ENCODE measurements at regions not wholly inside any gene's neighbourhood (a gene's known extent, or its start where the extent isn't known, plus 50 kb on each side); places are given as distances from the start of the nearest gene placed in this dataset.

GRCh38 chr15:62940093-62940754 lies 102.3 kb upstream of the TPM1 start:
- DNase-seq (ENCODE audit: low read depth, low spot score), result no peak

GRCh38 chr15:62940755-62941361 lies 101.7 kb upstream of the TPM1 start:
- DNase-seq (ENCODE audit: low read depth, low spot score), result no peak

GRCh38 chr15:62941699-62942098 lies 100.8 kb upstream of the TPM1 start:
- DNase-seq (ENCODE audit: low read depth, low spot score), result no peak

- no peak for DNase-seq (ENCODE audit: low read depth, low spot score)
Observed at GRCh38 chr15:62942428-62942827, 100.1 kb upstream of the TPM1 start.

- no peak for DNase-seq (ENCODE audit: low read depth, low spot score)
Observed at GRCh38 chr15:62945063-62945462, 97.5 kb upstream of the TPM1 start.

GRCh38 chr15:62945760-62946159 lies 96.8 kb upstream of the TPM1 start:
- DNase-seq (ENCODE audit: low read depth, low spot score), result no peak

- no peak for DNase-seq (ENCODE audit: low read depth, low spot score)
Observed at GRCh38 chr15:62946940-62947339, 95.6 kb upstream of the TPM1 start.

- no peak for DNase-seq (ENCODE audit: low read depth, low spot score)
Observed at GRCh38 chr15:62950462-62950931, 92.0 kb upstream of the TPM1 start.

- DNase-seq (ENCODE audit: low read depth, low spot score), result no peak
Observed at GRCh38 chr15:62951481-62951880, 91.1 kb upstream of the TPM1 start.

- DNase-seq (ENCODE audit: low read depth, low spot score), result no peak
Observed at GRCh38 chr15:62953021-62953420, 89.5 kb upstream of the TPM1 start.

- no peak for DNase-seq (ENCODE audit: low read depth, low spot score)
Observed at GRCh38 chr15:62953496-62954045, 89.0 kb upstream of the TPM1 start.

- DNase-seq (ENCODE audit: low read depth, low spot score), result no peak
Observed at GRCh38 chr15:62957130-62957529, 85.4 kb upstream of the TPM1 start.

- no peak for DNase-seq (ENCODE audit: low read depth, low spot score)
Observed at GRCh38 chr15:62958528-62959363, 83.8 kb upstream of the TPM1 start.

- DNase-seq (ENCODE audit: low read depth, low spot score), result no peak
Observed at GRCh38 chr15:62961134-62961533, 81.4 kb upstream of the TPM1 start.

- no peak for DNase-seq (ENCODE audit: low read depth, low spot score)
Observed at GRCh38 chr15:62962101-62962995, 80.2 kb upstream of the TPM1 start.

- DNase-seq (ENCODE audit: low read depth, low spot score), result no peak
Observed at GRCh38 chr15:62964251-62964650, 78.3 kb upstream of the TPM1 start.

GRCh38 chr15:62966294-62967078 lies 76.1 kb upstream of the TPM1 start:
- DNase-seq (ENCODE audit: low read depth, low spot score), result no peak

GRCh38 chr15:62968699-62969098 lies 73.8 kb upstream of the TPM1 start:
- DNase-seq (ENCODE audit: low read depth, low spot score), result no peak

- DNase-seq (ENCODE audit: low read depth, low spot score), result no peak
Observed at GRCh38 chr15:62969442-62970089, 73.0 kb upstream of the TPM1 start.

- DNase-seq (ENCODE audit: low read depth, low spot score), result no peak
Observed at GRCh38 chr15:62972814-62973213, 69.7 kb upstream of the TPM1 start.

Data from iPS DF 19.7 (cell line).